HG03457 (cell line): ENCODE measurements at regions not wholly inside any gene's neighbourhood (a gene's known extent, or its start where the extent isn't known, plus 50 kb on each side); places are given as distances from the start of the nearest gene placed in this dataset.
"Not testable (repeated sequence)": the region's sequence is repeated elsewhere in the genome, so short reads cannot be mapped to it uniquely, and the experiment has no call there.

ENCODE experiments used
- ATAC-seq: cut with Tn5 transposase; IDR thresholded peaks from one replicate; pipeline ENCODE4 v1.9.1; 2021; ENCODE audit warnings: moderate number of reproducible peaks; ENCODE audit not compliant: unreplicated experiment

DNA sequence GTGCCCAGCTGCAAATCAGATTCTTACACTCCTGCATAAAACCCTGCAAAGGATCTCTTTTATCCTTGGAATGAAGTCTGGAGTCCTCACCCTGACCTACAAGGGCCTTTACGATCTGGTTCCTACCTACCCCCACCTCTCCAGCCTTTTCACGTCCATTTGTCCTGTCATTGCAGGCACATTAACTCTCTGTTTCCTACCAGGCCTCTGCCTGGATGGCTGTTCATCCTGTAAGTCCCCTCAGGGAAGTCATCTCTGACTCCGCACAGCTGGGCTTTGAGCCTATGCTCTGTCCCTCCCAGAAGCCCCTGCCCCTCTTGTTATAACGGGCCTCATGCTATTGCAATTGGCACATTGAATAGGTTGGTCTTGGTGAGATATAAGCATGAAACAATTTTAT lies 96.8 kb upstream of the USP24 start:
- ATAC-seq, result no peak

DNA sequence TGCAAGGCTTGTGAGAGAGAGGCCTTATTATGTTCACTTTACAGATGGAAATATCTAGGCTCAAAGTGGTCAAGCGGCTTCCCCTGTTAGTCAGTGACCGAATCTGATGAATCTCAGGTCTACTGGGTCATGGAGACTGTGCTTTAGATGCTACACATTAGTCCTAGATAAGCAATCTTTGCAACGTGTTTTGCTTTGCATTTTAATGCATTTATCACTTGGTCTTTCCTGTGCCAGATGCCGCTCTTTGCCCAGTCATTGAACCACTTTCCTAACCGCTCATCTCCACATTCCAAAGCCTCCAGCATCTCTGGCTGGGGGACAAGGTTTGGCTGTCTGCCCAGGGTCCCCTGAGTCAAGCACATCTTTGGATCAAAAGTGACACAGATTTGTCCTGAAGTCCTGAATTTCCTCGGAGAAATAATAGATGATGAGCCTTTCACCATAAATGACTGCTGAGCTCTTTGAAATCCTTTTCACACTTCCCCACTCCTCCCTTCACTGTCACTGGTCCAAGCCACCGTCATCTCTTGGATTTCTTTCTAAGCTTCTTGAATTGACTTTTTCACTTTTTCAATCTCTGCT lies 96.0 kb upstream of the USP24 start:
- ATAC-seq, result no peak

DNA sequence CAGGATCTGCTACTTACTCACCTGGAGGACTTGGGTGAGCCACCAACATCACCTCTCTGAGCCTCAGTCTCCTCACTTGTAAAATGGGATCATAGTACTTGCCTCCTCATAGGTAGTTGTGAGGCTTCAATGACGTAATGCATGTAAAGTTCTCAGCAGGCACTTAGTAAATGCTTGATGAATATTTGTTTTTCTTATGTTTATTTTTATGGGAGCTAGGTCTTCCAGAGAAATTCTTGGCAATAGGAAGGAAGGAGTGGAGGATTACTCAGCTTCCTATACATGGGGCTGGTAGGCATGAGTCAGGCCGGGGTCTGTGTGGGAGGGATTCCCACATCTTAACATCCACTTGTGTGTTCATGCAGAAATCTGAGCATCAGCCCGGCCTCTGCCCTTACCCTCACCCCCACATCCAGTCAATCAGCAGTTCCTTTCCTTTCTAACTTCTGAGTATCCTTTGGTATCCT lies 95.4 kb upstream of the USP24 start:
- no peak for ATAC-seq

DNA sequence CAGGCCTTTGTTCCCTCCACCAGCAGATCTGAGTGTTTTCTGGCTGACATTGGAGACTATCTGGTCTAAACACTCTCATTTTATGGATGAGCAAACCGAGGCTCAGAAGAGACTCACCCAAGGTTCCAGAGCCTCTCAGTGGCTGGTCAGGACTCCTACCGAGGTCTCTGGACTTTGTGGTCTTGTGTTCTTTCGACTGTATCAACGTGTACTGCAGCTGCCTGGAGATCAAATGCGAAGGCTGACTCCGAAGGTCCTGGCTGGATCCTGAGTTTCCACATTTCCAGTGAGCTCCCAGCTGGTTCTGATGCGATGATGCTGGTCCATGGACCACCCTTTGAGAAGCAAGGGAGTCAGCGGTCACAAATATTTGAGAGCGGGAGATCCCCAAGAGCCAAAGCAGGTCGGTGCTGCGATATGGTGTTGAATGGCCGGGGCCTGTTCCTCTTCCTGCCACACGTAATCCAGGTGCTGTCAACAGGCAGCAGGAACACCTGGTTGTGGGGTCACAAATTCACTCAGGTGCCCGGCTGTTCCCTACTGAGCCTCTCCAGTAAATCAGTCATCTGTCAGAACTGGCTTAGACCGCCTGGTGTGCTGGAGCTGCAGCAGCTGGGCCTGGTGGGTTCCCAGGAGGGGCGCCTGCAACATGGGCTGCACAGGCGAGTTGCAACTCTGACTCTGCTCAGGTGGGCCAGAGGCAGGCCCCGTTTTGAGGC lies 94.8 kb upstream of the USP24 start:
- no peak for ATAC-seq

DNA sequence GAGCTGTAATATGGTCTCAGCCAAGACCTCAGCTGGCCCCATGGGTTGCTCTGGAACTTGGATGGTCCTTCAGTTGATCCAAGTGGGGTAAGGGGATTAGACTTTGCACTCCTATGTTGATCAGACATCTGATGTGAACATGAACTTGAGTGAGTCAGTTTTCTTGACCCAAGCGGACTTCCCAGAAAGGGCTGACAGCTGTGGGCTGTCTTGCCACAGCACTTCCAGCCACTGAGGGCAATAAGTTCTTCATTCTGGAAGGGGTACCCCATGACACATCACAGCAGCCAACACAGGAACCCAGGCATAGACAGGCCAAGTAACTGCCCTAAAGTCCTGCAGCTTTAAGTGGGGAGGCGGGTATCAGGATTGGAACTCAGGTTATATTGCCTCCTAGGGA lies 93.9 kb upstream of the USP24 start:
- no peak for ATAC-seq

DNA sequence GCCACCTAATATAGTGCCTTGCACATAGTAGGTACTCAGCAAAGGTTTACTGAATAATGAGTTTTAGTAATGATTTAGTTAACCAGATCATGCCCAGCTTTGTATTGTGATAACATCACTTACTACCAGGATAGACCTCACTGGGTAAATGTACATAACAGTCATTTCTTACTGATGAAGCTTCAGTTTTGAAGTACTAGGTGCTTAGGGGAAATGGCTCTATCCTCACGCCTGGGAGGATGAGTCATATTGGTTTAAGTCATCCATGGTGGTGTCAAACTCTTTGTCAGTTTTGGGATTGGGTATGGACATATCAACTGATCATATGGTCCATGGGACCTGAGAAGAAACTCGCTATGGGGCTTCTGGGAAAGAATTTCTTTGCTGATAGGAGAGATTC lies 90.6 kb upstream of the USP24 start:
- ATAC-seq, result no peak

DNA sequence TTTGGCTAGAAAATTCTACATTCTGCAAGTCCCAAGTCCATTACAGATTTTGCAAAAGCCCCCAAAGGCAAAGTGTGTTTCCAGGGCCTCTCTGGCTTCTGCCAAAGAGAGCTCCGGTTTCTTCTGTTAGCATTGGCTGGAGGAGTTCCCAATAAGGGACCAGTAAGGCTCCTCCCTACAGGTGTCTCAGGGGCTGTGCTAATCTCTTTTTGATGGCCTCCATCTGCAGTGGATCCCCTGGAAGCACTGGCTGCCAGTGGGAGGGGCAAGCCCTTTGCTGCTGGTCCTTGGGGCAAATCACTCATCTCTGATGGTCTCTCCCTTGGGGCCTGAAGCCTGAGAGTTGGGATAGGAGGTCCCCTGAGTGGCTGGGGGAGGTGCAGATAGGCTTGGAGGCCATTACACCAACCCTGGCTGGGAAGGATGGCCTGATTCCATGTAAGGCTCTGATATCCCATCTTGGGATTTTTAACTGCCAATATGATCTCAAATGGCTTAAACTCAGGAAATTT lies 89.1 kb upstream of the USP24 start:
- ATAC-seq, result no peak

DNA sequence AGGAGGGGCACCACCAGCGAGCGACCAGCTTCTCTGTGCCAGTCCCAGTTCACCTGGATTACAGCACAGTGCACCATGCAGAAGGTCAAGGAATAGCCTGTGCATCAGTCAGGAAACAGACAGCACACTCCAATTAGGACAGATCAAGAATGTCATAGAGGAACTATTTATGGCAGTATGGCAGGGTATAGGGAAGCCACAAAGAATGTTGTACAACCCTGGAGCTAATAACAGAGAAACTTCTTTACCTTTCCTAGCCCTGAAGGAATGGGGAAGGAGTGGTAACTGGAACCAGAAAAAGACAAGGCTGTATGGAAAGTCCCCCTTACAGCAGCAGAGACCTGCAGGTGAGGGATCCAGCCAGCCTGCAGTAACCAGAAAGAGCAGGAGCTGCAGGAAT lies 87.8 kb upstream of the USP24 start:
- ATAC-seq, result no peak

DNA sequence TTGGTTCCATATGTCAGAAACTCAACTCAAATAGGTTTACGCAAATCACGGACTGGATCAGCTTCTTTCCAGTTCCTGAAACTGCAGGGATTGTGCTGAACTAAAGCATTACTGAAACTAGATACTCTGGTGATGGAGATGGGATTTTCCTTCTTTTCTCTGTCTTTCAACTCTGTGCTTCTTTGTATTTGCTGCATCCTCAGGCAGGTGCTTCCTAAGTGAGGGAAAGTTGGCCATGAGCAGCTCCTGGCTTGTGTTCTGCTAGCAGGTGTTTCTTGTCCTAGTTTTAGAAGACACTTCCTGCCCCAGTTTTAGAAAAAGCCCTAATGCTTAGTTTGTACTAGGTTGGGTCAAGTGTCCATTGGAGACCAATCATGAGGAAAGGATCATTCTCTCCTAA lies 86.7 kb upstream of the USP24 start:
- no peak for ATAC-seq

DNA sequence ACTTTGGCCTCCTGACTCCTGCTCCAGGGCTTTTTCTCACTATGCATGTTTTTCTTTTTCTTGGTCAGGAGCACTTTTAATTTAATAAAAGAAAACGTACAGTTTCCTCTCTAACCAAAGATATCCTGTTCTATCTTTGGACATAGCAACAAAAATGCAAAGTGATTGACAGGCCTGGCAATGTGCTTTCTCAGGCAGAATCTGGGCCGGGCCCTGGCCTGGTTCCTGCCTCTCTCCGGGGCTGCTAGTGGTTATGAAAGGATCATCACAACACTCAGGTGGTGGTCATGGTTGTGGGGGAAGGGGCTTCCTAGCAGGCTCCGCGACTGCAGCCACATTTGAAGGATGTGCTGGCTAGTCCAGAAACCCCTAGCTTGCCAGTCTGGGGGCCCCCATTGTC lies 85.8 kb upstream of the USP24 start:
- ATAC-seq, result no peak

DNA sequence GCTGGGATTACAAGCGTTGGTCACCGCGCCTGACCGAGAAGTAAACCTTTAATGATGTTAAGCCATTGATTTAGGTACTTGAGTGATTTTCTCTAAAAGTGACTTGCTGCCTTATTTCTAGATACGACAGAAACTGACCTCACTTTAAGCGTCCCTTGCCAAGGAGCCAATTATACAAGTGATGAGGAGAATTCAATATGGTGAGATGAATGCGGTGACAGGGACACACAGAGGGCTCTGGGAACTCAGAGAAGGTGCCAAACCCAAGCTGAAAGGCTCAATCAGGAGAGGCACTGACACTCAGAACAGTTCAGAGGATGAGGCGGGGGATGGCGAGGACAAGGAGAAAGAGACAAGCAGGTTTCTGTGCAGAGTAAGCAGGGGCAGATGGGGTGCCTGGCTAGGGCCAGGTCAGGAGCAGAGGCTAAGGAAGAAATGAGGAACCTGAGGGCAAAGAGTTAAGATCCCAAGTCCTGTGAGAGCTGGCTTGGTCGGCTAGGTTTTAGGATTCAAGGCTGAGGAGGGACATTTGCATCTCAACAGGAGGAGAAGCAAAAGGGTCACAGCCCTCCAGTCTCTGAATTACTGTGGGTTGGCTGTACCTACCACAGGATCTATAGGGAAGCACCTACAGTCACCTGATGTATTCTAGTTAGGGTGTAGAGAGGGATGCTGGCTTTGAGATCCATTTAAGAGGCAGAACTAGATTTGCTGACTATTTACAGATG lies 83.2 kb upstream of the USP24 start:
- ATAC-seq, result no peak

DNA sequence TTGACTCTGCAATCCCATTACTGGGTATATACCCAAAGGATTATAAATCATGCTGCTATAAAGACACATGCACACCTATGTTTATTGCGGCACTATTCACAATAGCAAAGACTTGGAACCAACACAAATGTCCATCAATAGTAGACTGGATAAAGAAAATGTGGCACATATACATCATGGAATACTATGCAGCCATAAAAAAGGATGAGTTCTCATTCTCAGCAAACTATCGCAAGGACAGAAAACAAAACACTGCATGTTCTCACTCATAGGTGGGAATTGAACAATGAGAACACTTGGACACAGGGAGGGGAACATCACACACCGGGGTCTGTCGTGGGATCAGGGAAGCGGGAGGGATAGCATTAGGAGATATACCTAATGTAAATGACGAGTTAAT lies 81.1 kb upstream of the USP24 start:
- ATAC-seq, result not testable (repeated sequence)

DNA sequence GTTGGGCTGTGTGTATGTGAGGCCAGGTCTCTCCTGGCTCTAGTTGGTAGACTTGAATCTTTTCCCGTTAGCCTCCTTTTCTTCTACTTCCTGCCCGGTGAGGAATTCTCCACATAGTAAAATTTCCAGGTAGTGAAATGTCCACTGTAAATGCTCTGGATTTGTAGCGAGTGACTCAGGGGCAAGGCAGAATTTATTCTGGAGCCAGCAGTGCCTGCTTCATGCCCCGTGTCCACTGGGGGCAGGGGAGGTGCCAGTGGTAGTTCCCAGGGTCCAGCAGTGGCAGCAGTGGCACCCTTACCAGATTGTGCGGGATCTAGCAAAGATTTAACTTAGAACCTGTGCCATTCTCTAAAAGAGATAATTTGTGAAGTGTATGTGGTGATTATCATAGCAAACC lies 74.5 kb upstream of the USP24 start:
- ATAC-seq, result no peak

DNA sequence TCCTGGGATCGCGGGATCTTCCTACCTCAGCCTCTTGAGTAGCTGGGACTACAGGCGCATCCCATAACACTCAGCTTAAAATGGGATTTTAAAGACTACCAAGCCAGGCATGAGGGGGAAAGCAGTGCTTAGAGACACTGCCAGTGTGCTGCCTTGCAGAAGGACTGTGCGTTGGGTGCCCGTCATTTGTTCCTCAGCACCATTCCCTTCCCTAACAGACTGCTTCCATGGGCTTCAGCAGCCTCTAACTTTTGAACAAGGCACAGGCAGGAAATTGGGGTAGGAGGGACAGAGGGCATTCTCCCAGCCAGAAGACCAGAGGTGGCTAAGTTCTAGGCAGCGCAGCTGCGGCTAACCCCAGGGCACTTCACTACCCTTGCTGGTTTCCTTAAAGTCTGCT lies 73.9 kb upstream of the USP24 start:
- no peak for ATAC-seq

DNA sequence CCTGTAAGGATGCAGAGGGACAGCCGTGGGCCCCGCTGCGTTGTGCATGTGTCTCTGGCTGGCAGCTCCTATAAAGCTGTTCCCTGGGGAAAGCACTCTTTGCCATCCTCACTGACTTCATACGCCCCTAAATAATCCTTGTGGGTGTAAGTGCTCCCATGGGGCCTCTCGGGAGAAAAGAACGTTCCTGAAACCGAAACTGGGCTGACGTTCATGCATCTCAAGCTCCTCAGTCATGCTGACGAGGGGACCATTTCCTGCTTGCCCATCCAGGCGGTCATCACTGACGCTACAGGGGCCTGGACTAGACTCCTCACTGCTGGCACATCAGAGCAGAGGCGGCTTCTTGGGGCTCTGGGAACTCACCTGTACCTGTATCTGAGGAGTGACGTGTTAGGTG lies 73.1 kb upstream of the USP24 start:
- peak; percentile 86 for ATAC-seq

DNA sequence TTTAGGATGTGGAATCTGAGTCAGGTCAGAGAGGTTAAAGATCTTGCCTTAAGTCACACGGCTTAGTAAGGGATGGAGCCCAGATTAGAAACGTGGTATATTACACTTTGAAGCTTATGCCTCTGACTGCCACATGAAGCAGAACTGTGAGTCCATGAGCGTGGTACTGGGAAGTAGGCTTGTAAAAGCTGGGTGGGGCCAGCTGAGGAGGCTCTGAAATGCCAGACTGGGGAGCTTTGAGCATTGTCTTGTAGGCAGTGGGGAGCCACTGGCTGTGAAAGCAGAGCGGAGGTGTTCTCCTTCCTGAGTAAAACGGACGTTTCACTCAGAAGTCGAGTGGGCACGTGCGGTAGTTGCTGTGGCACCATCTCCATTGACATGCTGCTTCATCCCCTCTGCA lies 72.6 kb upstream of the USP24 start:
- peak; percentile 30 for ATAC-seq

DNA sequence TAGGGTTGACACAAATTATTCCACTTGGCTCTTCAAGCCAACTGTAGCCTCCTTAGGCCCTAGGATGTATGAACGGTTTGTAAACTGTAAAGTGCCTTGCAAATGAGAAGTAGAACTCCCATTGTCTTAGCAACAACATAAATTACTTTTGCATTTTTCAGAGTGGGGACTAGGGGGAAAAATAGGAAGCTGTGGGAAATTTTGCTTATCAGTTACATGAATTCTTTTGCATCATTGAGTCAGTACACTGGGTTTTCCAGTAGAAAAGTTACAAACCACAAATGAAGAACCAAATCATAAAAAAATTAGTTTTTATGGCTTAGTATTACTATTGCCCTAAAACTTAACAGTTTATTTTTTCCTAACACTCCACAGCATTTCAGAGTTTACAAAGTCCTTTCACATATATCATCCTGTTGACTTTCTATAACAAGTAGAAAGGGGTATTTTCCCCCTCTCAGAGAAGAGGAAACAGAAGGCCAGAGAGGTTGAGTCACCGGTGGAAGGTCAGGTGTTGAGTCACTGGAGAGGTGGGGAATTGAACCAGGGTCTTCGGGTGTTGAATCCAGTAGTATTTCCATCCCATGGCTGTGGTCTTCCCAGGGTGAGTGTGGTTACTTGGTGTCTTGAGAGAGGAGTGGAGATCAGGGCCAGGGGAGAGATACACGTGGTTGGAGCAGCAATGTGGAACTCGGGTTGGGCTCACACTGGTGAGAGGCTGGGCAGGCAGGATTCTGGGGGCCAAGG lies 71.9 kb upstream of the USP24 start:
- no peak for ATAC-seq

DNA sequence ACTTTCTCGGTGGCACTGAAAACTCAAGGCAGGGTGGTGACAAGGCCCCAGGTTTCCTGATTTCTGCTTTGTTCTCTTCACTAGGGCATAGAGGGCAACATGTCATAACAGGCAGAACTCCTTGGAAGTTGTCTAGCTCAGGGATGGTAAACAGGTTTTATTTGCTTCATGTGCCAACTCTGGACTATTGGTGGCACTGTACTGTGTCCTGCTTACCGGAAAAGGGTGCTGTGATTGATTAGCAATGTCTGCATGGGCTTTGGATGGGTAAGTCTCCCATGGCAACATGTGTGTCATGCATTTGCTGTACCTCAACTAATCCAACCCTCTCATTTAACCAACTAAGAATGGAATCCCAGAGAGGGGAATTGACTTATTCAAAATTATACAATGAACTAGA lies 70.7 kb upstream of the USP24 start:
- no peak for ATAC-seq

DNA sequence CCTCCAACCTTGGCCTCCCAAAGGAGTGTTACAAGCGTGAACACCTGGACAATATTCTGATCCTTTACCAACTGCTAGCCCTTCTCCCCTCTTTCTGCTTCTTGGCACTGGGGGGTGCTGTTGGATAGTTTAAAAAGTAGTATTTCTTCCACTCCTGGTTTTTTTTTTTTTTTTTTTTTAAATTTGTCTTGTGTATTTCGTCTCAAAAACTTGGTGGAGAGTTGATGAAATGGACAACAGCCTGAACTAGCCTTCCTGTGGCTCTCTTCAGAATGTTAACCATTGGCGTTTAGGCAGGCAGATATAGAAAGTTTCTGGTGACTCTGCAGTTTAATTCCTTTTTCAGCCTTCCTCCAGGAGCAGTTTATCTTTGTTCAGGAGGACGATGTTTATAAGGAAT lies 69.7 kb upstream of the USP24 start:
- no peak for ATAC-seq

DNA sequence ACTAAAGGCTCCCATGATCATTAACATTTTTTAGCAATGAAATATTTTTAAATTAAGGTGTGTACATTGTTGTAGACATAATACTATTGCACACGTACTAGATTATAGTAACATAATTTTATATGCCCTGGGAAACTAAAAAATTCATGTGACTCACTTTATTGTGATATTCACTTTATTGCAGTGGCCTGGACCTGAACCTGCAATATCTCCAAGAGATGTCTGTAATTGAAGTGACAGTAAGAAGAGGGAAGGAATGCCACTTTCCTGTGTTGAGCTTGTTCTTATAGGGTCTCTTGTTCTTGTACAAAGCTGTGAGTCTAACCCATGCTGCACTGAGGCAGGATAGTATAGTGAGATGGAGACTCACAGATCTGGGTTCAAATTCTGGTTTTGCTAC lies 66.9 kb upstream of the USP24 start:
- ATAC-seq, result no peak

DNA sequence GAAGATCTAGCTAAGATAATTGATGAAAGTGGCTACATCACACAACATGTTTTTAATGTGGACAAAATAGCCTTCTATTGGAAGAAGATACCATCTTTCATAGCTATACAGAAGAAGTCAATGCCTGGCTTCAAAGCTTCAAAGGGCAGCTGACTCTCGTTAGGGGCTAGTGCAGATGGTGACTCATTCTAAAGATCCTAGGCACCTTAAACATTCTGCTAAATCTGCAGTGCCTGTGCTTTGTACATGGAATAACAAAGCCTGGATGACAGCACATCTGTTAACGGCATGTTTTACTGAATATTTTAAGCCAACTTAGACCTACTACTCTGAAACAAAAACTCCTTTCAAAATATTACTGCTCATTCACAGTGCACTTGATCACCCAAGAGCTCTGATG lies 65.6 kb upstream of the USP24 start:
- no peak for ATAC-seq
